HG02973 (cell line): ENCODE measurements at regions not wholly inside any gene's neighbourhood (a gene's known extent, or its start where the extent isn't known, plus 50 kb on each side); places are given as distances from the start of the nearest gene placed in this dataset.

Experiments used
- ATAC-seq: cut with Tn5 transposase; IDR thresholded peaks from one replicate; pipeline ENCODE4 v1.9.1; 2021; ENCODE audit warnings: moderate library complexity; ENCODE audit not compliant: unreplicated experiment

GRCh38 chr9:20125727-20126126, 336.9 kb upstream of the SLC24A2 start:
- no peak for ATAC-seq

GRCh38 chr9:20119566-20119965, 330.7 kb upstream of the SLC24A2 start:
- ATAC-seq: no peak

GRCh38 chr9:20117986-20118385, 329.1 kb upstream of the SLC24A2 start:
- ATAC-seq: no peak

- ATAC-seq: no peak
Observed at GRCh38 chr9:20117482-20117881, 328.6 kb upstream of the SLC24A2 start.

- ATAC-seq: no peak
Observed at GRCh38 chr9:20114974-20115373, 326.1 kb upstream of the SLC24A2 start.

- no peak for ATAC-seq
Observed at GRCh38 chr9:20112205-20112783, 323.5 kb upstream of the SLC24A2 start.

GRCh38 chr9:20111173-20111843, 322.5 kb upstream of the SLC24A2 start:
- no peak for ATAC-seq

GRCh38 chr9:20095430-20096092, 306.7 kb upstream of the SLC24A2 start:
- ATAC-seq: no peak

- ATAC-seq: no peak
Observed at GRCh38 chr9:20092561-20092960, 303.7 kb upstream of the SLC24A2 start.

- no peak for ATAC-seq
Observed at GRCh38 chr9:20087481-20087880, 298.6 kb upstream of the SLC24A2 start.

GRCh38 chr9:20085842-20086241, 297.0 kb upstream of the SLC24A2 start:
- no peak for ATAC-seq

GRCh38 chr9:20084125-20084524, 295.3 kb upstream of the SLC24A2 start:
- no peak for ATAC-seq

- ATAC-seq: no peak
Observed at GRCh38 chr9:20083390-20083789, 294.6 kb upstream of the SLC24A2 start.

- ATAC-seq: no peak
Observed at GRCh38 chr9:20082831-20083230, 294.0 kb upstream of the SLC24A2 start.

- ATAC-seq: no peak
Observed at GRCh38 chr9:20082406-20082805, 293.6 kb upstream of the SLC24A2 start.

GRCh38 chr9:20078246-20078645, 289.4 kb upstream of the SLC24A2 start:
- no peak for ATAC-seq

- ATAC-seq: no peak
Observed at GRCh38 chr9:20074291-20074690, 285.5 kb upstream of the SLC24A2 start.

- no peak for ATAC-seq
Observed at GRCh38 chr9:20070336-20070735, 281.5 kb upstream of the SLC24A2 start.

- no peak for ATAC-seq
Observed at GRCh38 chr9:20065796-20066700, 277.2 kb upstream of the SLC24A2 start.

- ATAC-seq: no peak
Observed at GRCh38 chr9:20065046-20065445, 276.2 kb upstream of the SLC24A2 start.

GRCh38 chr9:20054734-20055133, 265.9 kb upstream of the SLC24A2 start:
- ATAC-seq: no peak
